Nephron (organoid): ENCODE measurements at regions not wholly inside any gene's neighbourhood (a gene's known extent, or its start where the extent isn't known, plus 50 kb on each side); places are given as distances from the start of the nearest gene placed in this dataset.

ENCODE experiments used
- H3K27ac Mint-ChIP-seq, 3 experiments: 2 replicates each; pipeline ENCODE4 v1.8.0; 2020; ENCODE audit warnings: mixed read lengths in 3 of 3, mild to moderate bottlenecking in 2 of 3, moderate library complexity in 1 of 3
- H3K27me3 Mint-ChIP-seq: 2 replicates; pipeline ENCODE4 v1.8.0; 2021; ENCODE audit warnings: low read depth, mild to moderate bottlenecking, moderate library complexity, mixed read lengths
- H3K36me3 Mint-ChIP-seq: 2 replicates; pipeline ENCODE4 v1.8.0; 2020; ENCODE audit warnings: low read depth, mixed read lengths
- H3K4me1 Mint-ChIP-seq: 2 replicates; pipeline ENCODE4 v1.8.0; 2020; ENCODE audit warnings: mixed read lengths
- H3K4me3 Mint-ChIP-seq, 3 experiments: 2 replicates each; pipeline ENCODE4 v1.8.0; 2020; ENCODE audit warnings: mild to moderate bottlenecking in 3 of 3, mixed read lengths in 3 of 3, moderate library complexity in 2 of 3
- H3K9me3 Mint-ChIP-seq: 2 replicates; pipeline ENCODE4 v1.8.0; 2020; ENCODE audit warnings: mixed read lengths
- CTCF ChIP-seq, 3 experiments: fragments of 200-600 bp; sonication (generic); IDR thresholded peaks; one replicate each; pipeline ENCODE4 v1.5.0; 2021; ENCODE audit warnings: antibody characterized with exemption in 3 of 3; ENCODE audit not compliant: unreplicated experiment in 3 of 3

- no peaks in the 10 kb centered on the region for H3K4me1 Mint-ChIP-seq
- no peak overlapping the region for H3K27ac Mint-ChIP-seq
- no peak for TF ChIP-seq CTCF (IDR thresholded peaks at IDR 0.05; ENCODE audit: unreplicated experiment in 3 of 3)
- no peaks in the 10 kb centered on the region for H3K36me3 Mint-ChIP-seq
- H3K27me3 Mint-ChIP-seq, result peaks cover 48% of the 10 kb centered on the region
- no peak overlapping the region for H3K4me3 Mint-ChIP-seq
- H3K9me3 Mint-ChIP-seq, result peaks cover 10% of the 10 kb centered on the region
Measured at GRCh38 chr12:127750076-127750840, 516.7 kb upstream of the TMEM132C start.

DNA sequence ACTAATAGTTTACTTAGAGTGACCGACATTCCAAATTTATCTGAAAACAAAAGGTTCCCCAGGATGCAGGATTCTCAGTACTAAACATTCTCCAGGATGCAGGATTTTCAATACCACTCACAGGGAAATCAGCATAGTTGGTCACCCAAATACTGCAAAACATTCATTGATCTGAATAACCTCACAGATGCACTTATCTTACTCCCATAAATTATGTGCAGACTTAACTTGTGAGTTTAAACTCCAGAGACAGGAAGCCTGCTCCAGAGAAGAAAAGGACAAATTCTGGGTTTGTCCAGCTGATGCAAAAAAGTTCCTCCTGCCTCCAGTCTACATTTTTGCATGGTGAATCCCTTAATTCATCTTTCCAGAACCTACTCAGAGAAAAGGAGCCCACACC lies 514.2 kb upstream of the TMEM132C start:
- Mint-ChIP-seq H3K4me1 (no peaks in the 10 kb centered on the region), H3K27ac (no peak overlapping the region), H3K36me3 (no peaks in the 10 kb centered on the region), H3K27me3 (peaks cover 47% of the 10 kb centered on the region), H3K9me3 (peaks cover 10% of the 10 kb centered on the region), H3K4me3 (no peak overlapping the region)
- TF ChIP-seq CTCF (IDR thresholded peaks at IDR 0.05; ENCODE audit: unreplicated experiment in 3 of 3), result no peak

DNA sequence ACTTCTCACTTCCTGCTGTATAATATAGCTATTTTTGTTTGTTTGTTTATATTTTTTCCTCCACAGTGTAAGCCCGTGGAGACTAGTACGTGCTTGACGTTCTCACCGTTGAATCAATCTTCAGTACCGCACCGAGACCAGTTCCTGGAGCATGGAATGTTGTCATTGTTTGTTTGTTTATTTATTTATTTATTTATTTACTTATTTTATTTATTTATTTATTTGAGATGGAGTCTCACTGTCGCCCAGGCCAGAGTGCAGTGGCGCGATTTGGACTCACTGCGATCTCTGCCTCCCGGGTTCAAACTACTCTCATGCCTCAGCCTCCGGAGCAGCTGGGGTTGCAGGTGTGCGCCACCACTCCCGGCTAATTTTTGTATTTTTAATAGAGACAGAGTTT lies 506.6 kb upstream of the TMEM132C start:
- H3K4me1 Mint-ChIP-seq, result no peaks in the 10 kb centered on the region
- H3K9me3 Mint-ChIP-seq, result peaks cover 13% of the 10 kb centered on the region
- no peak overlapping the region for H3K4me3 Mint-ChIP-seq
- H3K27ac Mint-ChIP-seq, result no peak overlapping the region
- H3K36me3 Mint-ChIP-seq, result no peaks in the 10 kb centered on the region
- peaks cover 12% of the 10 kb centered on the region for H3K27me3 Mint-ChIP-seq
- no peak for TF ChIP-seq CTCF (IDR thresholded peaks at IDR 0.05; ENCODE audit: unreplicated experiment in 3 of 3)

DNA sequence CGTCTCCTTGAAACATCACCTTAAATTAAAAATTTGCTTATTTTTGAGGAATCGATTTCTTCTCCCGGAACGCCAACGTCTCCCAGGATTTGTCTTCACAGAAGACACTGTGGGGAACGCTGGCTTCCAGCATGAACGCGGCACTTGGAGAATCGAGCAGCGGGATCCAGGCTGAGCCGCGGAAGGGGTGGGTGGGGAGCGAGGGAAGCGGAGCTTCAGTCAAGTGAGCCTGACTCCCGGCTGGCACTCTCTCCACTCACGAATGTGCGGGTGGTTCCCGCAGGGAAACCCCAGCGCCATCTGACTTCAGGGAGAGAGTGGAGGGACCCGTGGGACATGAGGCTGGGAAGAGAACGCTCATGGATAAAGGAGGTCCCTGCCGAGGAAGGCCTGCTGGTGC lies 506.0 kb upstream of the TMEM132C start:
- Mint-ChIP-seq H3K27me3 (peaks cover 11% of the 10 kb centered on the region), H3K4me1 (no peaks in the 10 kb centered on the region), H3K4me3 (no peak overlapping the region), H3K9me3 (peaks cover 13% of the 10 kb centered on the region), H3K27ac (no peak overlapping the region), H3K36me3 (no peaks in the 10 kb centered on the region)
- no peak for TF ChIP-seq CTCF (IDR thresholded peaks at IDR 0.05; ENCODE audit: unreplicated experiment in 3 of 3)

DNA sequence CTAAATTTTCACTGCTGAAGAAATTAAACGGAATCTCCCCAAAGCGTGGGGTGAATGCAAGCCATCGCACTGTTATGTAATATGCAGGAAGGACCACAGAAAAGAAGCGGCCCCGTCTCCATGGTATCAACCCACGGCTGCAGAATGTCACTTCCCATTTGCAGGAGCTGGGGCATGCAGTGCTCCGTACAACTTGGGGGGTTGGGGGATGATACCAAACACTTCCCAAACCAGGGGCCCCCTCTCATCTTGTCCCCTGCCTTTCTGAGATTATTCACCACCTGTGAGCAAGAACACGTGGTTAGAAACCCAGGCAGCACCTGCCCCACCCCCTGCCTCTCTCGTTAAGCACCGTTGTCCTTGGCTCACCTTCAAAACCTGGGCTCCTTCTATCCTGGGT lies 505.1 kb upstream of the TMEM132C start:
- Mint-ChIP-seq H3K27ac (no peak overlapping the region), H3K9me3 (peaks cover 13% of the 10 kb centered on the region), H3K36me3 (no peaks in the 10 kb centered on the region), H3K4me1 (no peaks in the 10 kb centered on the region), H3K27me3 (peaks cover 7% of the 10 kb centered on the region), H3K4me3 (no peak overlapping the region)
- no peak for TF ChIP-seq CTCF (IDR thresholded peaks at IDR 0.05; ENCODE audit: unreplicated experiment in 3 of 3)

GRCh38 chr12:127767656-127768055 lies 499.3 kb upstream of the TMEM132C start:
- Mint-ChIP-seq H3K27me3 (peaks cover 14% of the 10 kb centered on the region), H3K4me1 (no peaks in the 10 kb centered on the region), H3K27ac (no peak overlapping the region), H3K9me3 (peaks cover 10% of the 10 kb centered on the region), H3K4me3 (no peak overlapping the region), H3K36me3 (no peaks in the 10 kb centered on the region)
- no peak for TF ChIP-seq CTCF (IDR thresholded peaks at IDR 0.05; ENCODE audit: unreplicated experiment in 3 of 3)
